NCI-H1436 (cell line): ENCODE measurements at regions not wholly inside any gene's neighbourhood (a gene's known extent, or its start where the extent isn't known, plus 50 kb on each side); places are given as distances from the start of the nearest gene placed in this dataset.

Experiments used
- DNase-seq: peaks from one replicate; lab custom pipeline; 2025; lab: John Stamatoyannopoulos, UW

- no peak for DNase-seq
Measured at GRCh38 chr12:115464111-115464581, 780.2 kb upstream of the TBX3 start.

DNA sequence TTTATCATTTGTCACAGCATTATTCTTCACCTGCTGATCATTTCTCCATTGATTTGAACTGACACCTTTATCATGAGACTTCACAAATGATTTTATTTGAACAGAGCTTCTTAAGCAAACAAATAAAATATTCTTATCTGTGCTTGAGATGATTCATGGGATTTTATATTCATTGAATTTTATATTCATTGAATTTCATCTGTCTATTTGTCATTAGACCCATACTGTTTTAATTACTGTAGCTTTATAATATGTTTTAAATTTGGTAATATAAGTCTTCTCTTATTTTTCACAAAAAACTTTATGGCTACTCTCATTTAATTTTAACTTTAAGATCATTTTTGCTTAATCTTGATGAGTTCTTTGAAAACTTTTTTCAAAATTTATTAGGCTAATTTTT is 777.4 kb upstream of the TBX3 start:
- DNase-seq, result no peak

- no peak for DNase-seq
Measured at GRCh38 chr12:115457798-115458197, 773.8 kb upstream of the TBX3 start.

DNA sequence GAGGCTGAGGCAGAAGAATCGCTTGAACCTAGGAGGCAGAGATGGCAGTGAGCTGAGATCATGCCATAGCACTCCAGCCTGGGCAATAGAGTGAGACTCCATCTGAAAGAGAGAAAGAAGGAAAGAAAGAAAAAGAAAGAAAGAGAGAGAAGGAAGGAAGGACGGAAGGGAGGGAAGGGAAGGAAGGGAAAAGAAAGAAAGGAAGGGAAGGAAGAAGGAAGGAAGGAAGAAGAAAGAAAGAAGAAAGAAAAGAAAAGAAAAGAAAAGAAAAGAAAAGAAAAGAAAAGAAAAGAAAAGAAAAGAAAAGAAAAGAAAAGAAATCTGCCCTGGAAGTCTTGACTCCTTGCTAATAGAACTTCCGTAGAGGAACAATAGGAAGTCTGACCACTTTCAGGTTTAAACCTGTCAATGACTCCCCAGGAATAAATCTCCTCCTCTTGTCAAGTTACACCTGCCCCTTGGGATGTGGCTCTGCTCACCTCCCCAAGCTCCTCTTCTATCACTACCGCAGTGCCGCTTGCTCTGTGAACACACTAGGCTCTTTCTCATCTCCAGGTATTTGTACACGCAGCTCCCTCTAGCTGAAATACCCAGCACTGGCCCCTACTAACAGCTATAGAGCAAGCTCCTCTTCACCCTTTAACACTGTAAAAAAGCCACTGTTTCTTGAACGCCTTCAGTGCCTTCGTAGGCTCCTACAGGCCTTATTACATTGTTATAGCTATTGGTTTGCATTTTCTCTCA is 773.1 kb upstream of the TBX3 start:
- DNase-seq, result peak; percentile 42

DNA sequence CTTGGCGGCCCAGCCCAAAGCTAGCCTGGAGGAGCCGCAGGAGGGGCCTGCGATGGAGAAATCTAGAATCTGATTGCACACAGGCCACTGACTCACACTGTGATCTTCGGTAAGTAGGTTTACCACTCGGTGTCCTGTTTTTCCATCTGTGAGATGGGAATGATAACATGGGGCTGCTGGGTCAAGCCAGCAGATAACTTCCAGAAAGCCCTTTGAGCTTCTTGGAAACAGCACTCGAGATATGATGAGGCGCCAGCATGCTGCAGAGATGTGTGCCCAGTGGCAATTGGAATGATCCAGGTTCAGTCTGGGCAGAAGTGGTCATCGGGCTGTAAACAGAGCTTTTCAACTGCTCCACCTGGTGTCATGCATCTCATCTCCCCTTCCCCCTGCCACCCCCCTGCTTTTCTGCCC is 771.3 kb upstream of the TBX3 start:
- DNase-seq, result no peak

DNA sequence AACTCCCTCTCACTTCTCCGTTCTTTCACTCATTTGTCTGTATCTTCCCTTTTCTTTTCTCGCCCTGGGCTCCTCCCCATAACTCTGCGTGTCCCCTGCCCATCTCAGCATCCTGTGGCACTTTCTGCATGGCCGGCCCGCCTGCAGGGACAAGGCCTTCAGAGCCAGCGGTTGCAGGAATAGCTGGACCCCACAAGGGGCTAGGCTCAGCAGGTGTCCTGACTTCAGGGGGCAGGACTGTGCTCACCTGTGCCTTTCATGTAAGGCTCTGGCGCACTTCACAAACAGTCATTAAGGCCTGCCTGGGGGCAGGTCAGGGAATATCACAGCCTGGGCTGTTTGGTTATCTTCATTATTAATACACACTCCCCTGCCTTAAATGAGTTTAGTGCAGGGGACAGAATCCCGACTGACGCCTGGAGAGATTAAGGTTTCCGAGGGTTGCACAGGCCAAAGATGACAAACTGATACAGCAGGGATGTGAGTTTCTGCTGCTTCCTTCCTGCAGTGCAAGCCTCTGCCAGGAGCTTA is 768.8 kb upstream of the TBX3 start:
- DNase-seq, result no peak

- DNase-seq, result peak; percentile 81
Measured at GRCh38 chr12:115451780-115452736, 768.1 kb upstream of the TBX3 start.

- no peak for DNase-seq
Measured at GRCh38 chr12:115451151-115451779, 767.3 kb upstream of the TBX3 start.

GRCh38 chr12:115450710-115451109 is 766.7 kb upstream of the TBX3 start:
- DNase-seq, result no peak

DNA sequence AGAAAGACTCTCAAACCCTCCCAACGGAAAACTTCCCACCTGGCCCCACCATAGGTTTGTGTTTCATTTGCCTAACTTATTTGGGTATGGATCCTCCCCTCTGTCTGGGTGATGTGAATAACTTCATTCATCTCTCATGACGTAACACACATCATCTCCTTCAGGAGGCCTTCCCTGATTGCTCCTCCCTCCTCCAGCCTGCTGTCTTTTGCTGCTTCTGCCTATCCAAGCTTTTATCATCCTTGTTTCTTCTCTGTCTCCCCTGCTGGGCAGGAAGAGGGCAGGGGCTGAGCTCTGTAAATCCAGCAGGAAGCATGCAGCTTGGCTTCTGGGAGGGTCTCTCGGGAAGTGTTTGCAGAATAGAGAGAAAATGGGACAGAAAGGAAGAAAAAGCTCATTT is 766.0 kb upstream of the TBX3 start:
- DNase-seq, result no peak

GRCh38 chr12:115449526-115449925 is 765.6 kb upstream of the TBX3 start:
- DNase-seq, result no peak

DNA sequence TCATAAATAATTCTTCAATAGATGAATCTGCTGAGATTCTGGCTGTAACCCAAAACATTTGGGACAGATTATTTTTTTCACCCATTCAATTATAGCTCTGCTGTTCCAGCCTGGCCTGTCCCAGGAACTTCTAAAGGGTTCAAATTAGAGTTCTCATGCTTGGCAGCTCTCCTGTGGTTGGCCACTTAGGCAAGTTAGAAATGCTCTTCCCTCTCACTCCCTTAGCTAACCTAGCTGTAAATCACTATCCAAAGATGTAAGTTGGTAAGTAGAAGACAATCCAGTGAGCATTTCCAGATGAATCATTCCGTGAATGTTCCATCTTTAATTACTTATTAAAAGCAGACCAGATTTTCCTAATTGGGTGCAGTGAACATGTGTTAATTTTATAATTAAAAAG is 760.4 kb upstream of the TBX3 start:
- DNase-seq, result no peak

DNA sequence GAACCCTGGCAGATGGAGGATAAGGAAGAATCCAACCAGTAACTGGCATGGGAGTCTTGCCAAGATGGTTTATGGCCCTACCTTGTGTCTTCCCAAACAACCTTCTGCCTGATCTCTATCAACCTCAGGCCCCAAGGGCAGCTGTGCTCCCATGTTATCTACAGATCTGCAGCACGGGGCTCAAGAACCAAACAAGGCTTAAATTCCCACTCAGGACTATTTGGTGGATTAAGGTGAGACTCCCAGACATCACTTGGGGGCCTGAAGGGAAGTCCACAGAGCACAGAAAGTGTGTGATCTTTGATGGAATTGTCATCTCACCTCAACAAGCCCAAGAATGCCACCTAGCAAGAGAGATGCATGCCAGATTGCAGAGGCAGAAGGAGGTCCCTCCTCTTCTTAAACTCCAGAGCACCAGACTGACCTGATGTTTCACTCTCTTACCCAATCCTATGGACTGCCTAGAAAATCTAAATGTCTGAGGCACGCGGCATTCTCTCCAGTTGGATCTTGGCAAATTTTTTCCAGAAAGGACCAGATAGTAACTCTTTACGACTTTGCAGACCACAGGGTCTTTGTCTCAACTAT is 759.5 kb upstream of the TBX3 start:
- DNase-seq, result no peak

DNA sequence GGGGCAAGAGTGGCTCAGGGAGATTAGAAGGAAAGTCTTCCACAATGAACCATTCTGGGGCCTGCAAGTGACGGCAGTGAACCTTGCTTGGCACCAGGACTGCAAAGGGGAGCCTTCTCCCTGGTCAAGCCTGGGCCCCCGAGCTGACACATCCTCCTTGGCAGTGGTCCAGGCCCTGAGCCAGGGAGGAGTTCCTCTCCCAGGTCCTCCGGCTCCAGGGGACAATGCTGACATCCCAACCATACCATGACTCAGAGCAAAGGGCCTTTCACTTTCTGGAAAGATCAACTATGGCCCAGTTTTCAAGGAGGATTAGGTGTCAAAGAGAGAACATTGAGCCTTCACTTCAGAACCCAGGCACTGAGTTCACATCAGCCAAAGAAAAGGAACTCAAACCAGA is 756.5 kb upstream of the TBX3 start:
- DNase-seq, result no peak

- DNase-seq, result no peak
Measured at GRCh38 chr12:115439008-115439601, 755.1 kb upstream of the TBX3 start.

GRCh38 chr12:115438314-115438713 is 754.3 kb upstream of the TBX3 start:
- DNase-seq, result no peak

- DNase-seq, result peak; percentile 34
Measured at GRCh38 chr12:115437061-115437567, 753.1 kb upstream of the TBX3 start.

DNA sequence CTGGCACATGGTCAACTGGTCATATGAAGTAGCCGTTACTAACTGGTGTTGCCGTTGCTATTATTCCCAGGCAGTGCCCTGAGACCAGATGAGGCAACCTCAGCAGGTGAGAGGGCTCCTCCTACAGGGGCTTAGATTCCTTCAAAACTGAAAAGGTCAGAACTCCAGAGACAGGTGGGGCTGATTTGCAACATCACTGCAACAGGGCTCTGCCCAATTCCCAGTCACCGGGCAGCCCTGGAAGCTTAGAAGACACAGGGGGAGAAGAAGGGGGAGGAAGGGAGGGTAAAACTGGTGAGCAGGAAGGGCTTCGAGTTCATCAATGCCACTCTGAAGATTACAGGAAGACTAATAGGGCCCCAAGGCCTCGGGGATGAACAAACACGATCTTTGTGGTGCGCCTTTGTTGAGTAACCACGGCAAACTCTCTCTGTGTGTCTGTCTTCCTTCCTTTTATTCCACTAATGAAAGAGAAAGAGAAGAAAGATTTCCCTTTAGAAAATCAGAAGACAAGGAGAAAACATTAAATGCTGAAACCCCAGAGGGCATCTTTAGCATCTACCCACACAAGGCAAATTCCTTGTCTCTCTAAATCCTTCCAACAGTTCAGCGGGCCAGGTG is 749.1 kb upstream of the TBX3 start:
- peak; percentile 19 for DNase-seq

DNA sequence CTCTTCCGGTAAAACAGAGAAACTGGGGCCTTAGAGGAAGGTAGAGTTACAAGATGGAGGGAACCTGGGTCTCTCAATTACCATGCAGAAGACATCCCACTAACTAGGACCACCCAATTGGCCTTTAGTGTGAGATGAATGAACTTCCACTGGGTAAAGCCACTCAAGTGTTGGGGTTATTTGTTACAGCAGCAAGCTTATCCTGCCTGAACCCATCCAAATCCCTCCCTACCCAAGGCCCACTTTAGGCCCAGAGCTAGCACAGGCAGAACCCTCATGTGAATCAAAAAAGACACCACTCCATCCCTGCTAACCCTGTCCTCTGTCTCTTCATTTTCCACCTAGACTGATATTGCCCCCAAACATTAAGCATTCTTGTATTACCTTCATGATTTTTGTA is 746.7 kb upstream of the TBX3 start:
- DNase-seq, result no peak

GRCh38 chr12:115426732-115427131 is 742.8 kb upstream of the TBX3 start:
- no peak for DNase-seq

- DNase-seq, result no peak
Measured at GRCh38 chr12:115424003-115424402, 740.0 kb upstream of the TBX3 start.
